BE2C (cell line): ENCODE measurements at regions not wholly inside any gene's neighbourhood (a gene's known extent, or its start where the extent isn't known, plus 50 kb on each side); places are given as distances from the start of the nearest gene placed in this dataset.

Experiments used
- DNase-seq: peaks from one replicate; pipeline ENCODE4 v3.0.0-alpha.2; 2020
- H3K27me3 ChIP-seq: fragments of 250-450 bp; sonication (Bioruptor Pico); 2 replicates; pipeline ENCODE4 v1.5.1; 2020; ENCODE audit warnings: mild to moderate bottlenecking
- H3K36me3 ChIP-seq: fragments of 250-450 bp; sonication (Bioruptor Pico); 2 replicates; pipeline ENCODE4 v1.5.1; 2020; ENCODE audit warnings: mild to moderate bottlenecking
- H3K4me1 ChIP-seq: fragments of 250-450 bp; sonication (Bioruptor Pico); 2 replicates; pipeline ENCODE4 v1.5.1; 2020
- H3K4me3 ChIP-seq: 2 replicates; pipeline ENCODE4 v1.5.1; 2011; ENCODE audit warnings: low read depth, low read length
- H3K9me3 ChIP-seq: fragments of 250-450 bp; sonication (Bioruptor Pico); 2 replicates; pipeline ENCODE4 v1.5.1; 2020
- CTCF ChIP-seq: IDR thresholded peaks from 2 replicates; pipeline ENCODE4 v1.5.1; 2012; ENCODE audit warnings: mild to moderate bottlenecking, low read depth, low read length

- TF ChIP-seq CTCF = no peak
- Histone ChIP-seq H3K9me3 (no peaks in the 10 kb centered on the region), H3K36me3 (no peaks in the 10 kb centered on the region), H3K27me3 (no peaks in the 10 kb centered on the region), H3K4me3 (no peak overlapping the region), H3K4me1 (peaks cover 9% of the 10 kb centered on the region)
- no peak for DNase-seq
These were observed 63.9 kb upstream of the SPATS2L start for GRCh38 chr2:200242570-200242969.

GRCh38 chr2:200243441-200243840 lies 63.1 kb upstream of the SPATS2L start:
- no peak for TF ChIP-seq CTCF
- Histone ChIP-seq H3K4me3 (no peak overlapping the region), H3K27me3 (no peaks in the 10 kb centered on the region), H3K4me1 (peaks cover 9% of the 10 kb centered on the region), H3K36me3 (no peaks in the 10 kb centered on the region), H3K9me3 (no peaks in the 10 kb centered on the region)
- DNase-seq = no peak

GRCh38 chr2:200244111-200244510 lies 62.4 kb upstream of the SPATS2L start:
- Histone ChIP-seq H3K4me1 (peaks cover 9% of the 10 kb centered on the region), H3K27me3 (no peaks in the 10 kb centered on the region), H3K4me3 (no peak overlapping the region), H3K36me3 (no peaks in the 10 kb centered on the region), H3K9me3 (no peaks in the 10 kb centered on the region)
- TF ChIP-seq CTCF = no peak
- DNase-seq = no peak

GRCh38 chr2:200247494-200247893 lies 59.0 kb upstream of the SPATS2L start:
- Histone ChIP-seq H3K9me3 (no peaks in the 10 kb centered on the region), H3K27me3 (no peaks in the 10 kb centered on the region), H3K36me3 (no peaks in the 10 kb centered on the region), H3K4me1 (peaks cover 9% of the 10 kb centered on the region), H3K4me3 (no peak overlapping the region)
- DNase-seq = no peak
- no peak for TF ChIP-seq CTCF

GRCh38 chr2:200252265-200253067 lies 54.0 kb upstream of the SPATS2L start:
- no peak for DNase-seq
- no peaks in the 10 kb centered on the region for H3K36me3 ChIP-seq

More at GRCh38 chr2:200252265-200253067, 54.0 kb upstream of the SPATS2L start:
- H3K4me3 ChIP-seq = no peak overlapping the region
- no peaks in the 10 kb centered on the region for H3K9me3 ChIP-seq
- no peaks in the 10 kb centered on the region for H3K4me1 ChIP-seq
- H3K27me3 ChIP-seq = no peaks in the 10 kb centered on the region
- TF ChIP-seq CTCF = no peak
